AG04449 (cell line): ENCODE measurements at regions not wholly inside any gene's neighbourhood (a gene's known extent, or its start where the extent isn't known, plus 50 kb on each side); places are given as distances from the start of the nearest gene placed in this dataset.

Source experiments
- CTCF ChIA-PET: fragments of 350-600 bp; formaldehyde crosslinking; extraction: SDS; loops from one replicate; lab custom pipeline; 2021; ENCODE audit warnings: antibody characterized with exemption; lab: Yijun Ruan, JAX
- POLR2A ChIA-PET: fragments of 400-600, 350-600 bp; formaldehyde crosslinking; extraction: SDS; loops from one replicate; lab custom pipeline; 2020; ENCODE audit warnings: antibody characterized with exemption, inconsistent platforms; lab: Yijun Ruan, JAX
- DNase-seq: peaks from one replicate; pipeline ENCODE4 v3.0.0-alpha.2; 2010; ENCODE audit warnings: low read depth, low spot score
- H3K4me3 ChIP-seq: 2 replicates; pipeline ENCODE4 v1.5.1; 2011; ENCODE audit warnings: low read depth, mild to moderate bottlenecking, control low read depth, low read length
- CTCF ChIP-seq: IDR thresholded peaks from one replicate; pipeline ENCODE4 v1.5.1; 2011; ENCODE audit warnings: mild to moderate bottlenecking, moderate library complexity, low read length, control low read depth, inconsistent platforms; ENCODE audit not compliant: insufficient read depth; ENCODE audit errors: missing control alignments

GRCh38 chr5:74042959-74043358 is 417.0 kb downstream of the ARHGEF28 start:
- DNase-seq: peak; percentile 46
- POLR2A ChIA-PET: no interaction called here
- TF ChIP-seq CTCF: no peak
- CTCF ChIA-PET: interaction anchor here (0.7 to 1.2 kb wide), 2 partner anchors 75 to 140 kb away, joined by 3 read pairs; no protein-coding TSS in a partner anchor
- H3K4me3 ChIP-seq: no peak overlapping the region

- ChIA-PET POLR2A (no interaction called here), CTCF (interaction anchor here (0.7 to 1.2 kb wide), 2 partner anchors 75 to 140 kb away, joined by 3 read pairs; no protein-coding TSS in a partner anchor)
- DNase-seq: no peak
- no peak overlapping the region for H3K4me3 ChIP-seq
- TF ChIP-seq CTCF: no peak
Measured at GRCh38 chr5:74042559-74042958, 416.6 kb downstream of the ARHGEF28 start.

- TF ChIP-seq CTCF: no peak
- CTCF ChIA-PET: interaction anchor here (1.7 kb wide), 1 partner anchor 14 kb away, joined by 4 read pairs; no protein-coding TSS in a partner anchor
- POLR2A ChIA-PET: no interaction called here
- DNase-seq: no peak
- no peak overlapping the region for H3K4me3 ChIP-seq
Measured at GRCh38 chr5:74041913-74042312, 415.9 kb downstream of the ARHGEF28 start.

- POLR2A ChIA-PET: no interaction called here
- no peak overlapping the region for H3K4me3 ChIP-seq
- no peak for TF ChIP-seq CTCF
- CTCF ChIA-PET: interaction anchor here (1.7 to 1.9 kb wide), 2 partner anchors 10 to 15 kb away, joined by 4 read pairs; no protein-coding TSS in a partner anchor
- DNase-seq: no peak
Measured at GRCh38 chr5:74040811-74041491, 415.0 kb downstream of the ARHGEF28 start.

- ChIA-PET CTCF (interaction anchor here (1.0 to 1.9 kb wide), 5 partner anchors 9 to 603 kb away, joined by 3 to 5 read pairs (median 4); no protein-coding TSS in a partner anchor), POLR2A (interaction anchor here (0.7 to 1.0 kb wide), 2 partner anchors 235 to 503 kb away, joined by 3 read pairs; no protein-coding TSS in a partner anchor)
- TF ChIP-seq CTCF: no peak
- no peak overlapping the region for H3K4me3 ChIP-seq
- DNase-seq: peak; percentile 41
Measured at GRCh38 chr5:74040065-74040551, 414.1 kb downstream of the ARHGEF28 start.

GRCh38 chr5:74037321-74037720 is 411.3 kb downstream of the ARHGEF28 start:
- ChIA-PET CTCF (interaction anchor here (1.0 to 1.4 kb wide), 3 partner anchors 135 to 604 kb away, joined by 3 to 4 read pairs (median 4); no protein-coding TSS in a partner anchor), POLR2A (no interaction called here)
- no peak for TF ChIP-seq CTCF
- no peak overlapping the region for H3K4me3 ChIP-seq
- DNase-seq: no peak
